Activated naive CD8-positive, alpha-beta T cell treated with anti-CD3 and anti-CD28 coated beads, Interleukin-2, amount 50 U/mL, for 24 hours (primary cell): ENCODE measurements at regions not wholly inside any gene's neighbourhood (a gene's known extent, or its start where the extent isn't known, plus 50 kb on each side); places are given as distances from the start of the nearest gene placed in this dataset.
"Not testable (repeated sequence)": the region's sequence is repeated elsewhere in the genome, so short reads cannot be mapped to it uniquely, and the experiment has no call there.

ENCODE experiments used
- ATAC-seq: fragments of 150-1000 bp; cut with Tn5 transposase; one replicate; pipeline ENCODE4 v1.10.0; 2021
- DNase-seq: peaks from one replicate; pipeline ENCODE4 v3.0.0; 2021
- H3K27ac Mint-ChIP-seq: one replicate; pipeline ENCODE4 v1.8.0; 2021; ENCODE audit warnings: mild to moderate bottlenecking, mixed read lengths
- H3K27me3 Mint-ChIP-seq: one replicate; pipeline ENCODE4 v1.8.0; 2021; ENCODE audit warnings: mixed read lengths
- H3K36me3 Mint-ChIP-seq: one replicate; pipeline ENCODE4 v1.8.0; 2021; ENCODE audit warnings: low read depth, mixed read lengths
- H3K4me1 Mint-ChIP-seq: one replicate; pipeline ENCODE4 v1.8.0; 2021; ENCODE audit warnings: mixed read lengths
- H3K4me3 Mint-ChIP-seq: one replicate; pipeline ENCODE4 v1.8.0; 2021; ENCODE audit warnings: mild to moderate bottlenecking, moderate library complexity, mixed read lengths
- H3K9me3 Mint-ChIP-seq: one replicate; pipeline ENCODE4 v1.8.0; 2021; ENCODE audit warnings: mixed read lengths

- H3K4me3 Mint-ChIP-seq = no peak overlapping the region
- peaks cover 25% of the 10 kb centered on the region for H3K9me3 Mint-ChIP-seq
- DNase-seq (no peak), ATAC-seq (no peak)
- no peak overlapping the region for H3K27ac Mint-ChIP-seq
- no peaks in the 10 kb centered on the region for H3K4me1 Mint-ChIP-seq
- peaks cover 1% of the 10 kb centered on the region for H3K36me3 Mint-ChIP-seq
- peaks cover 5% of the 10 kb centered on the region for H3K27me3 Mint-ChIP-seq
These were observed 245.4 kb upstream of the DIO3 start for GRCh38 chr14:101315802-101316296.

- peaks cover 1% of the 10 kb centered on the region for H3K36me3 Mint-ChIP-seq
- ATAC-seq = no peak
These were observed 243.0 kb upstream of the DIO3 start for GRCh38 chr14:101318271-101318670.

DNA sequence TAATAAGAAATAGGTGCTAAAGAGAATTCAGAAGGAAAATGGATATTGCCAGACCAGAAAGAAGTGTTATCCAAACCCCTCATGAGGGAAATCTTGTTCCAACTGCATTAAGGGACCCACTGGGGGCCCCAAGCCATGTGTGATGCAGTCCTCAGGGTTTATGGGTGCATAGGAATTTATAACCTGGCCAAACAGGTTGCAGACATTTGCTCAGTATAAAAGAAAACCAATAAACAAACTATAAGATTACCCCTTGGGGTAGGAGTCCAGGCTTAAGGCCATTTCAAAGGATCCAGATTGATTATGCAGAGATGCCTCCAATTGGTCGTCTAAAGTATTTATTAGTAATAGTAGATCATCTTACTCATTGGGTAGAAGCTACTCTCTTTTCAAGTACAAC, 240.9 kb upstream of the DIO3 start:
- ATAC-seq = no peak
- no peak for DNase-seq
- H3K36me3 Mint-ChIP-seq = no peaks in the 10 kb centered on the region
- H3K4me3 Mint-ChIP-seq = no peak overlapping the region
- no peaks in the 10 kb centered on the region for H3K4me1 Mint-ChIP-seq
- peaks cover 3% of the 10 kb centered on the region for H3K27me3 Mint-ChIP-seq
- peaks cover 34% of the 10 kb centered on the region for H3K9me3 Mint-ChIP-seq
- H3K27ac Mint-ChIP-seq = no peak overlapping the region

More at GRCh38 chr14:101318271-101318670, 243.0 kb upstream of the DIO3 start:
- peak overlapping the region; percentile 33 for H3K27ac Mint-ChIP-seq
- peaks cover 3% of the 10 kb centered on the region for H3K27me3 Mint-ChIP-seq
- peaks cover 28% of the 10 kb centered on the region for H3K9me3 Mint-ChIP-seq
- H3K4me1 Mint-ChIP-seq = no peaks in the 10 kb centered on the region
- no peak for DNase-seq
- no peak overlapping the region for H3K4me3 Mint-ChIP-seq

- no peak overlapping the region for H3K27ac Mint-ChIP-seq
- H3K36me3 Mint-ChIP-seq = no peaks in the 10 kb centered on the region
- H3K4me3 Mint-ChIP-seq = no peak overlapping the region
- H3K4me1 Mint-ChIP-seq = no peaks in the 10 kb centered on the region
- peaks cover 1% of the 10 kb centered on the region for H3K27me3 Mint-ChIP-seq
- H3K9me3 Mint-ChIP-seq = peaks cover 26% of the 10 kb centered on the region
- DNase-seq = no peak
- ATAC-seq = no peak
These were observed 239.1 kb upstream of the DIO3 start for GRCh38 chr14:101322223-101322622.

GRCh38 chr14:101323111-101323510, 238.2 kb upstream of the DIO3 start:
- Mint-ChIP-seq H3K4me1 (no peaks in the 10 kb centered on the region), H3K27ac (no peak overlapping the region), H3K4me3 (no peak overlapping the region), H3K9me3 (peaks cover 23% of the 10 kb centered on the region), H3K27me3 (peaks cover 1% of the 10 kb centered on the region), H3K36me3 (no peaks in the 10 kb centered on the region)
- DNase-seq (no peak), ATAC-seq (no peak)

- not testable (repeated sequence) for H3K27ac Mint-ChIP-seq
- H3K9me3 Mint-ChIP-seq = peaks cover 23% of the 10 kb centered on the region
These were observed 237.6 kb upstream of the DIO3 start for GRCh38 chr14:101323614-101324235.

DNA sequence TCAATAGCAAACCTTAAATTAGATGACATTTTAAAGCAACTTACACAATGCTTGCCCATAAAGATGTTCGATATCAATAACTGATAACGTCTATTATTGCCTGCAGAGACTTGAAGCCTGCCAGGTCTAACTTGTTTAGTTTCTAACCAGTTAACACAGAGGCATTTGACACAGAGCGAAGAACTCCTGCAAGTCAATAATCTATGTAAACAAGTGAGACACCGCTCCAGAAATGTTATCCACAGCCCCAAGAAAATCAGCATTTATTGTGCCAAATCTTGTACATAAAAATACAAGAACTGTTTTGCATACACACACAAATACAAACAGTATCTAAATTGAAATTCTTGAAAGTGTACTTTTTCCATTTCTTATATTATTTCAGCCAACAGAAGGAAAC, 236.0 kb upstream of the DIO3 start:
- Mint-ChIP-seq H3K27me3 (peaks cover 4% of the 10 kb centered on the region), H3K27ac (no peak overlapping the region), H3K4me3 (no peak overlapping the region), H3K9me3 (peaks cover 23% of the 10 kb centered on the region), H3K36me3 (no peaks in the 10 kb centered on the region), H3K4me1 (no peaks in the 10 kb centered on the region)
- DNase-seq (no peak), ATAC-seq (no peak)

More at GRCh38 chr14:101323614-101324235, 237.6 kb upstream of the DIO3 start:
- not testable (repeated sequence) for H3K27me3 Mint-ChIP-seq, DNase-seq, H3K4me3 Mint-ChIP-seq, H3K36me3 Mint-ChIP-seq, ATAC-seq, H3K4me1 Mint-ChIP-seq

- no peak overlapping the region for H3K4me3 Mint-ChIP-seq
- no peak overlapping the region for H3K27ac Mint-ChIP-seq
- DNase-seq = no peak
- peaks cover 4% of the 10 kb centered on the region for H3K27me3 Mint-ChIP-seq
- no peak for ATAC-seq
- no peaks in the 10 kb centered on the region for H3K36me3 Mint-ChIP-seq
- H3K9me3 Mint-ChIP-seq = peaks cover 18% of the 10 kb centered on the region
- H3K4me1 Mint-ChIP-seq = no peaks in the 10 kb centered on the region
These were observed 232.8 kb upstream of the DIO3 start for GRCh38 chr14:101328412-101329028.

- H3K4me3 Mint-ChIP-seq = no peak overlapping the region
- H3K27ac Mint-ChIP-seq = no peak overlapping the region
- H3K36me3 Mint-ChIP-seq = no peaks in the 10 kb centered on the region
- peaks cover 9% of the 10 kb centered on the region for H3K9me3 Mint-ChIP-seq
- DNase-seq (no peak), ATAC-seq (no peak)
- H3K27me3 Mint-ChIP-seq = peaks cover 7% of the 10 kb centered on the region
- H3K4me1 Mint-ChIP-seq = no peaks in the 10 kb centered on the region
These were observed 230.7 kb upstream of the DIO3 start for GRCh38 chr14:101330416-101331140.

DNA sequence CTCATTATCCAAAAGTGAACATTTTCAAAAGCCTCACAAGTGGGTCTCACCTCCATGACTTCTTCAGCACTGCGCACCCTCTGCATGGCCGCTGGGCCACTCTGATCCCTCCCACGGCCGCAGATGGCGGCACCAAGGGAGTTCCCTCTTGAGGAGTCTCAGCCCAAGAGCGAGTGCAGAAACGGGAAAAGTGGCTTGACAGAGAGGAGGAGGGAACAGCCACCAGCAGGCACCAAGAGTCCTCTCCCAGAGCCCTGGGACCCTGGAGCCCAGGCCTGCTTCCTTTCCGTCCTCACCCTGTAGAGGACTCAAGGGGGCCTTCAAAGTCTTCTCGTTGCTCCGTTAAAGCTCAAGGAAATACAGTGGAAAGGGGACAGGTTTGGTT, 230.2 kb upstream of the DIO3 start:
- Mint-ChIP-seq H3K27ac (no peak overlapping the region), H3K36me3 (no peaks in the 10 kb centered on the region), H3K4me3 (no peak overlapping the region), H3K27me3 (peaks cover 7% of the 10 kb centered on the region), H3K4me1 (no peaks in the 10 kb centered on the region), H3K9me3 (peaks cover 6% of the 10 kb centered on the region)
- ATAC-seq (no peak), DNase-seq (no peak)

DNA sequence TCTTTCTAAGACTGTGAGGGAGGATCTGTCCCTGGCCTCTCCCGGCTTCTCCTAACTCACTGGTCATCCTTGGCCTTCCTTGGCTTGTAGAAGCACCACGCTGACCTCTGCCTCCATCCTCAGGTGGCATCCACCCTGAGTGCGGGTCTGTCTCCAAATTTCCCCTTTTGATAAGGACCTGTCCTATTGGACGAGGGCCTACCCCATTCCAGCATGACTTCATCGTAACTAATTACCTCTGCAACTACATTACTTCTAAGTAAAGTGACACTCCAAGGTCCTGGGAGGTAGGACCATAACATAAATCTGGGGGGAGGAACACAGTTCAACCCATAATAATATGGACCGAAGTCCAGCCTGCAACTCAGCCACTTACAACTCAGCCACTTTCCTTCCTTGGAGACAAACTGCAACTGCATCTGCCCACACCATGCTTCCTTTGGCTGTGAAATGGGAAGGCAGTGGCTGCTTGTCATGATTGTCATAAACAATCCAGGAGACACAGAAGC, 229.6 kb upstream of the DIO3 start:
- ATAC-seq = no peak
- no peak for DNase-seq
- H3K27ac Mint-ChIP-seq = no peak overlapping the region
- peaks cover 5% of the 10 kb centered on the region for H3K9me3 Mint-ChIP-seq
- H3K36me3 Mint-ChIP-seq = no peaks in the 10 kb centered on the region
- no peak overlapping the region for H3K4me3 Mint-ChIP-seq
- H3K27me3 Mint-ChIP-seq = peaks cover 7% of the 10 kb centered on the region
- no peaks in the 10 kb centered on the region for H3K4me1 Mint-ChIP-seq

GRCh38 chr14:101332281-101332680, 229.0 kb upstream of the DIO3 start:
- Mint-ChIP-seq H3K36me3 (no peaks in the 10 kb centered on the region), H3K27ac (no peak overlapping the region), H3K4me3 (no peak overlapping the region), H3K9me3 (no peaks in the 10 kb centered on the region), H3K4me1 (no peaks in the 10 kb centered on the region), H3K27me3 (peaks cover 8% of the 10 kb centered on the region)
- DNase-seq = no peak
- ATAC-seq = no peak

GRCh38 chr14:101333335-101334280, 227.7 kb upstream of the DIO3 start:
- Mint-ChIP-seq H3K36me3 (no peaks in the 10 kb centered on the region), H3K9me3 (no peaks in the 10 kb centered on the region), H3K4me1 (no peaks in the 10 kb centered on the region), H3K27ac (no peak overlapping the region), H3K4me3 (no peak overlapping the region), H3K27me3 (peaks cover 10% of the 10 kb centered on the region)
- ATAC-seq (no peak), DNase-seq (no peak)

DNA sequence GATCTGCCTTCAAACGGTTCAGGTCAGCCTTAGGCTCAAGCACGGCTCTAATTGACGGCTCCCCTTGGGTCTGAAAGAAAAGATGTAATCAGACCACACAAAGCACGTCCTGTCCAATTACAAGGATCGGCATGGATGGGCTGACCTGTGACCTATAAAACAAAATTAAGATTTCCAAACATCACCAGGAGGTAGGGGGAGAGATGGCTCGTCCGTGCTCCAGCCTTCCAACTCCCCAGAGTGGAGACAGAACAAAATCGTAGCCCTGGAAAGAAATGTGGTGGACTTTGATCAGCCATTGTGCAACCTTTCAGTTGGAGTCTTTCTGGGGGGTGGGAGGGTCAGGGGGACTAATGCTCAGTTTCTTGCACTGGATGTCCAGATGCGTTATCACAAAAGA, 226.6 kb upstream of the DIO3 start:
- Mint-ChIP-seq H3K36me3 (no peaks in the 10 kb centered on the region), H3K9me3 (no peaks in the 10 kb centered on the region), H3K27me3 (peaks cover 10% of the 10 kb centered on the region)

More for the DNA sequence above, 226.6 kb upstream of the DIO3 start:
- H3K4me1 Mint-ChIP-seq = no peaks in the 10 kb centered on the region
- ATAC-seq (no peak), DNase-seq (no peak)
- H3K4me3 Mint-ChIP-seq = no peak overlapping the region
- H3K27ac Mint-ChIP-seq = no peak overlapping the region
